GM23338 (cell line): ENCODE measurements at regions not wholly inside any gene's neighbourhood (a gene's known extent, or its start where the extent isn't known, plus 50 kb on each side); places are given as distances from the start of the nearest gene placed in this dataset.
"Not testable (repeated sequence)": the region's sequence is repeated elsewhere in the genome, so short reads cannot be mapped to it uniquely, and the experiment has no call there.

Experiments used
- ATAC-seq: fragments of 200-7000 bp; cut with Tn5 transposase; 3 replicates; pipeline ENCODE4 v1.9.1; 2020
- DNase-seq: peaks from one replicate; pipeline ENCODE4 v3.0.0-alpha.2; 2015; ENCODE audit warnings: low spot score
- H2AFZ ChIP-seq: fragments of 200-600 bp; sonication (generic); 2 replicates; pipeline ENCODE4 v1.8.0; 2016; ENCODE audit warnings: antibody characterized with exemption, mild to moderate bottlenecking, moderate library complexity
- H3F3A ChIP-seq: fragments of 200-600 bp; sonication (generic); replicated peaks from 2 replicates; pipeline ENCODE4 v1.8.0; 2017; ENCODE audit warnings: antibody characterized with exemption, mixed run types, low read depth
- H3K27ac ChIP-seq: fragments of 200-600 bp; sonication (generic); 2 replicates; pipeline ENCODE4 v1.6.1; 2016; ENCODE audit warnings: low read depth
- H3K27me3 ChIP-seq: fragments of 200-600 bp; sonication (generic); 2 replicates; pipeline ENCODE4 v1.8.0; 2016; ENCODE audit warnings: mild to moderate bottlenecking, mixed run types, moderate library complexity; ENCODE audit not compliant: insufficient read depth
- H3K36me3 ChIP-seq: fragments of 200-600 bp; sonication (generic); 2 replicates; pipeline ENCODE4 v1.8.0; 2016; ENCODE audit warnings: mild to moderate bottlenecking; ENCODE audit not compliant: insufficient read depth
- H3K4me1 ChIP-seq: fragments of 200-600 bp; sonication (generic); 2 replicates; pipeline ENCODE4 v1.8.0; 2016; ENCODE audit warnings: mild to moderate bottlenecking, moderate library complexity; ENCODE audit not compliant: insufficient read depth
- H3K4me2 ChIP-seq: fragments of 200-600 bp; sonication (generic); 2 replicates; pipeline ENCODE4 v1.7.1; 2017; ENCODE audit warnings: mixed run types
- H3K4me3 ChIP-seq: fragments of 200-600 bp; sonication (generic); 2 replicates; pipeline ENCODE4 v1.6.1; 2016; ENCODE audit warnings: mixed run types
- H3K79me2 ChIP-seq: fragments of 200-600 bp; sonication (generic); replicated peaks from 2 replicates; pipeline ENCODE4 v1.8.0; 2017; ENCODE audit warnings: mild to moderate bottlenecking; ENCODE audit not compliant: insufficient read depth
- H3K9me2 ChIP-seq: fragments of 200-600 bp; sonication (generic); 2 replicates; pipeline ENCODE4 v1.8.0; 2017; ENCODE audit not compliant: insufficient read depth
- H4K20me1 ChIP-seq: fragments of 200-600 bp; sonication (generic); replicated peaks from 2 replicates; pipeline ENCODE4 v1.8.0; 2017; ENCODE audit warnings: mild to moderate bottlenecking; ENCODE audit not compliant: insufficient read depth
- H3K27ac Mint-ChIP-seq: 2 replicates; pipeline ENCODE4 v1.8.0; 2020; ENCODE audit warnings: inconsistent platforms, mild to moderate bottlenecking, moderate library complexity, mixed read lengths
- H3K27me3 Mint-ChIP-seq: 3 replicates; pipeline ENCODE4 v1.8.0; 2022; ENCODE audit warnings: low read depth, mild to moderate bottlenecking, moderate library complexity, mixed read lengths, inconsistent platforms; ENCODE audit not compliant: insufficient read depth, poor library complexity
- H3K36me3 Mint-ChIP-seq: 3 replicates; pipeline ENCODE4 v1.8.0; 2021; ENCODE audit warnings: low read depth, mild to moderate bottlenecking, inconsistent platforms, moderate library complexity, mixed read lengths
- H3K4me1 Mint-ChIP-seq: 3 replicates; pipeline ENCODE4 v1.8.0; 2020; ENCODE audit warnings: mild to moderate bottlenecking, inconsistent platforms, mixed read lengths
- H3K4me3 Mint-ChIP-seq: 3 replicates; pipeline ENCODE4 v1.8.0; 2021; ENCODE audit warnings: moderate library complexity, mild to moderate bottlenecking, inconsistent platforms, mixed read lengths
- H3K9me3 Mint-ChIP-seq: 3 replicates; pipeline ENCODE4 v1.8.0; 2020; ENCODE audit warnings: moderate library complexity, mild to moderate bottlenecking, inconsistent platforms, mixed read lengths
- CTCF ChIP-seq, 2 experiments: fragments of 200-600 bp in 1 of 2; sonication (generic) in 1 of 2; conservative IDR thresholded peaks; 2 replicates each; pipeline versions ENCODE4 v1.5.1 to v1.6.1; 2016 to 2017; ENCODE audit warnings: antibody characterized with exemption in 2 of 2, low read depth in 2 of 2, mild to moderate bottlenecking in 2 of 2, moderate library complexity in 1 of 2
- EZH2phosphoT487 ChIP-seq: fragments of 200-600 bp; sonication (generic); IDR thresholded peaks from one replicate; pipeline ENCODE4 v1.8.1; 2018; ENCODE audit warnings: antibody characterized with exemption; ENCODE audit not compliant: unreplicated experiment
- NANOG ChIP-seq: IDR thresholded peaks from 2 replicates; pipeline ENCODE4 v1.6.1; 2016; ENCODE audit warnings: antibody characterized with exemption, borderline replicate concordance

GRCh38 chr22:36080281-36080680, 51.7 kb upstream of the RBFOX2 start:
- H3K36me3 Mint-ChIP-seq, ATAC-seq, H3K27ac Mint-ChIP-seq: not testable (repeated sequence)

GRCh38 chr22:36079041-36079440, 50.4 kb upstream of the RBFOX2 start:
- H3K27ac Mint-ChIP-seq = no peak overlapping the region
- ATAC-seq (no peak), DNase-seq (no peak)
- no peak overlapping the region for H2AFZ ChIP-seq
- H3K27me3 Mint-ChIP-seq = no peaks in the 10 kb centered on the region
- no peaks in the 10 kb centered on the region for H3K36me3 ChIP-seq
- H3K9me2 ChIP-seq = no peaks in the 10 kb centered on the region
- H3K36me3 Mint-ChIP-seq = no peaks in the 10 kb centered on the region
- H3K4me1 ChIP-seq = no peaks in the 10 kb centered on the region
- no peak overlapping the region for H3K4me2 ChIP-seq
- H4K20me1 ChIP-seq = no peaks in the 10 kb centered on the region
- H3K4me3 Mint-ChIP-seq = no peak overlapping the region
- H3K4me3 ChIP-seq = no peak overlapping the region
- no peaks in the 10 kb centered on the region for H3K79me2 ChIP-seq
- no peaks in the 10 kb centered on the region for H3F3A ChIP-seq
- TF ChIP-seq CTCF (conservative IDR thresholded peaks at IDR 0.05; ENCODE audit: low read depth in 2 of 2) (no peak), NANOG (no peak), EZH2phosphoT487 (no peak)
- H3K27ac ChIP-seq = no peak overlapping the region
- H3K27me3 ChIP-seq = no peaks in the 10 kb centered on the region
- no peaks in the 10 kb centered on the region; the same call in 1 of the 3 replicates for H3K9me3 Mint-ChIP-seq
- no peaks in the 10 kb centered on the region for H3K4me1 Mint-ChIP-seq

More at GRCh38 chr22:36080281-36080680, 51.7 kb upstream of the RBFOX2 start:
- H3K36me3 ChIP-seq, H3K27me3 Mint-ChIP-seq, H3K9me2 ChIP-seq, H4K20me1 ChIP-seq, H3K4me2 ChIP-seq, H3K4me1 Mint-ChIP-seq, H3K27ac ChIP-seq, H3K27me3 ChIP-seq, H3K9me3 Mint-ChIP-seq, H3K4me3 ChIP-seq, DNase-seq, H3K79me2 ChIP-seq, H3K4me3 Mint-ChIP-seq, H2AFZ ChIP-seq, H3K4me1 ChIP-seq, H3F3A ChIP-seq: not testable (repeated sequence)
